MG63 (cell line): ENCODE measurements at regions not wholly inside any gene's neighbourhood (a gene's known extent, or its start where the extent isn't known, plus 50 kb on each side); places are given as distances from the start of the nearest gene placed in this dataset.

Experiments
- DNase-seq: peaks from one replicate; pipeline ENCODE4 v3.0.0-alpha.2; 2020
- H3K27me3 ChIP-seq: fragments of 250-450 bp; sonication (Bioruptor Pico); 2 replicates; pipeline ENCODE4 v1.5.1; 2020; ENCODE audit warnings: mild to moderate bottlenecking, moderate library complexity
- H3K36me3 ChIP-seq: fragments of 250-450 bp; sonication (Bioruptor Pico); 2 replicates; pipeline ENCODE4 v1.5.1; 2020; ENCODE audit warnings: mild to moderate bottlenecking, moderate library complexity
- H3K4me3 ChIP-seq: fragments of 250-450 bp; sonication (Bioruptor Pico); 2 replicates; pipeline ENCODE4 v1.5.1; 2020; ENCODE audit warnings: mild to moderate bottlenecking, moderate library complexity
- H3K9me3 ChIP-seq: fragments of 250-450 bp; sonication (Bioruptor Pico); 2 replicates; pipeline ENCODE4 v1.5.1; 2020; ENCODE audit warnings: mild to moderate bottlenecking, moderate library complexity

GRCh38 chr9:106726070-106726815, 136.7 kb upstream of the ZNF462 start:
- Histone ChIP-seq H3K9me3 (no peaks in the 10 kb centered on the region), H3K27me3 (no peaks in the 10 kb centered on the region), H3K36me3 (no peaks in the 10 kb centered on the region), H3K4me3 (no peak overlapping the region)
- DNase-seq = no peak

GRCh38 chr9:106727969-106728368, 135.0 kb upstream of the ZNF462 start:
- H3K9me3 ChIP-seq = no peaks in the 10 kb centered on the region
- DNase-seq = no peak
- no peak overlapping the region for H3K4me3 ChIP-seq
- H3K36me3 ChIP-seq = no peaks in the 10 kb centered on the region
- H3K27me3 ChIP-seq = no peaks in the 10 kb centered on the region

- no peaks in the 10 kb centered on the region for H3K27me3 ChIP-seq
- H3K36me3 ChIP-seq = no peaks in the 10 kb centered on the region
These were observed 134.1 kb upstream of the ZNF462 start for GRCh38 chr9:106728860-106729259.

GRCh38 chr9:106731910-106732309, 131.1 kb upstream of the ZNF462 start:
- no peak for DNase-seq
- H3K9me3 ChIP-seq = no peaks in the 10 kb centered on the region
- H3K36me3 ChIP-seq = no peaks in the 10 kb centered on the region
- no peak overlapping the region for H3K4me3 ChIP-seq
- H3K27me3 ChIP-seq = no peaks in the 10 kb centered on the region

More at GRCh38 chr9:106728860-106729259, 134.1 kb upstream of the ZNF462 start:
- no peak overlapping the region for H3K4me3 ChIP-seq
- DNase-seq = no peak
- H3K9me3 ChIP-seq = no peaks in the 10 kb centered on the region

- Histone ChIP-seq H3K4me3 (no peak overlapping the region), H3K9me3 (no peaks in the 10 kb centered on the region), H3K27me3 (no peaks in the 10 kb centered on the region), H3K36me3 (no peaks in the 10 kb centered on the region)
- no peak for DNase-seq
These were observed 129.1 kb upstream of the ZNF462 start for GRCh38 chr9:106733828-106734380.

- Histone ChIP-seq H3K27me3 (no peaks in the 10 kb centered on the region), H3K9me3 (no peaks in the 10 kb centered on the region), H3K4me3 (no peak overlapping the region), H3K36me3 (no peaks in the 10 kb centered on the region)
- DNase-seq = no peak
These were observed 125.5 kb upstream of the ZNF462 start for GRCh38 chr9:106737516-106737915.

GRCh38 chr9:106738109-106738508, 124.9 kb upstream of the ZNF462 start:
- DNase-seq = no peak
- H3K4me3 ChIP-seq = no peak overlapping the region
- H3K36me3 ChIP-seq = no peaks in the 10 kb centered on the region
- no peaks in the 10 kb centered on the region for H3K27me3 ChIP-seq
- no peaks in the 10 kb centered on the region for H3K9me3 ChIP-seq

GRCh38 chr9:106745457-106745856, 117.5 kb upstream of the ZNF462 start:
- Histone ChIP-seq H3K27me3 (no peaks in the 10 kb centered on the region), H3K36me3 (no peaks in the 10 kb centered on the region), H3K4me3 (no peak overlapping the region), H3K9me3 (no peaks in the 10 kb centered on the region)
- no peak for DNase-seq

GRCh38 chr9:106745876-106746275, 117.1 kb upstream of the ZNF462 start:
- DNase-seq = no peak
- H3K4me3 ChIP-seq = no peak overlapping the region
- no peaks in the 10 kb centered on the region for H3K27me3 ChIP-seq
- H3K9me3 ChIP-seq = no peaks in the 10 kb centered on the region
- H3K36me3 ChIP-seq = no peaks in the 10 kb centered on the region

GRCh38 chr9:106751681-106752080, 111.3 kb upstream of the ZNF462 start:
- H3K36me3 ChIP-seq = no peaks in the 10 kb centered on the region
- no peak for DNase-seq

GRCh38 chr9:106752581-106752980, 110.4 kb upstream of the ZNF462 start:
- no peak for DNase-seq
- H3K4me3 ChIP-seq = no peak overlapping the region
- no peaks in the 10 kb centered on the region for H3K27me3 ChIP-seq
- no peaks in the 10 kb centered on the region for H3K36me3 ChIP-seq
- H3K9me3 ChIP-seq = no peaks in the 10 kb centered on the region

More at GRCh38 chr9:106751681-106752080, 111.3 kb upstream of the ZNF462 start:
- H3K9me3 ChIP-seq = no peaks in the 10 kb centered on the region
- no peak overlapping the region for H3K4me3 ChIP-seq
- no peaks in the 10 kb centered on the region for H3K27me3 ChIP-seq

- no peaks in the 10 kb centered on the region for H3K36me3 ChIP-seq
- no peaks in the 10 kb centered on the region for H3K9me3 ChIP-seq
- no peak overlapping the region for H3K4me3 ChIP-seq
- H3K27me3 ChIP-seq = no peaks in the 10 kb centered on the region
- no peak for DNase-seq
These were observed 109.8 kb upstream of the ZNF462 start for GRCh38 chr9:106753155-106753671.

GRCh38 chr9:106755736-106756135, 107.2 kb upstream of the ZNF462 start:
- Histone ChIP-seq H3K27me3 (no peaks in the 10 kb centered on the region), H3K36me3 (no peaks in the 10 kb centered on the region), H3K4me3 (no peak overlapping the region), H3K9me3 (no peaks in the 10 kb centered on the region)
- DNase-seq = no peak

- no peaks in the 10 kb centered on the region for H3K36me3 ChIP-seq
- DNase-seq = no peak
- H3K4me3 ChIP-seq = no peak overlapping the region
- H3K9me3 ChIP-seq = no peaks in the 10 kb centered on the region
- H3K27me3 ChIP-seq = no peaks in the 10 kb centered on the region
These were observed 105.5 kb upstream of the ZNF462 start for GRCh38 chr9:106757514-106757913.

- no peak overlapping the region for H3K4me3 ChIP-seq
- H3K9me3 ChIP-seq = no peaks in the 10 kb centered on the region
- no peaks in the 10 kb centered on the region for H3K36me3 ChIP-seq
- no peaks in the 10 kb centered on the region for H3K27me3 ChIP-seq
- DNase-seq = no peak
These were observed 104.1 kb upstream of the ZNF462 start for GRCh38 chr9:106758911-106759310.

GRCh38 chr9:106761493-106761892, 101.5 kb upstream of the ZNF462 start:
- DNase-seq = no peak
- no peak overlapping the region for H3K4me3 ChIP-seq
- no peaks in the 10 kb centered on the region for H3K27me3 ChIP-seq

GRCh38 chr9:106766616-106767015, 96.3 kb upstream of the ZNF462 start:
- no peaks in the 10 kb centered on the region for H3K9me3 ChIP-seq
- H3K27me3 ChIP-seq = no peaks in the 10 kb centered on the region
- no peak for DNase-seq
- no peak overlapping the region for H3K4me3 ChIP-seq
- no peaks in the 10 kb centered on the region for H3K36me3 ChIP-seq

More at GRCh38 chr9:106761493-106761892, 101.5 kb upstream of the ZNF462 start:
- Histone ChIP-seq H3K36me3 (no peaks in the 10 kb centered on the region), H3K9me3 (no peaks in the 10 kb centered on the region)

GRCh38 chr9:106769331-106769730, 93.6 kb upstream of the ZNF462 start:
- Histone ChIP-seq H3K36me3 (no peaks in the 10 kb centered on the region), H3K27me3 (no peaks in the 10 kb centered on the region), H3K9me3 (no peaks in the 10 kb centered on the region), H3K4me3 (no peak overlapping the region)
- no peak for DNase-seq
